IMR-90 (cell line): ENCODE measurements at regions not wholly inside any gene's neighbourhood (a gene's known extent, or its start where the extent isn't known, plus 50 kb on each side); places are given as distances from the start of the nearest gene placed in this dataset.

Source experiments
- ATAC-seq: fragments of 200-7000 bp; cut with Tn5 transposase; 2 replicates; pipeline ENCODE4 v1.9.1; 2020; ENCODE audit warnings: low read depth, mild to moderate bottlenecking, moderate library complexity
- BruUV-seq: library from RNA; stranded (reverse); fragments of 400-500 nt; replicated peaks from 2 replicates; lab custom pipeline; 2021; lab: Mats Ljungman, UMichigan
- CTCF ChIA-PET: fragments of 300-600 bp; formaldehyde crosslinking; extraction: SDS; loops from one replicate; lab custom pipeline; 2021; ENCODE audit warnings: antibody characterized with exemption; lab: Yijun Ruan, JAX
- POLR2A ChIA-PET: fragments of 300-600 bp; sonication (Branson Sonifier 250); formaldehyde crosslinking; loops from one replicate; lab custom pipeline; 2022; ENCODE audit warnings: antibody characterized with exemption; ENCODE audit not compliant: unreplicated experiment; lab: Charles Lee
- DNase-seq: peaks from one replicate; pipeline ENCODE4 v3.0.0; 2013
- H2AFZ ChIP-seq: replicated peaks from 2 replicates; pipeline ENCODE3; 2013; ENCODE audit warnings: low read length, mild to moderate bottlenecking; ENCODE audit not compliant: poor library complexity
- H2AK5ac ChIP-seq: 2 replicates; pipeline ENCODE4 v1.6.1; 2013; ENCODE audit warnings: low read depth, low read length, inconsistent platforms
- H2AK9ac ChIP-seq: replicated peaks from 2 replicates; pipeline ENCODE3; 2013; ENCODE audit warnings: mild to moderate bottlenecking, low read depth, low read length, moderate library complexity; ENCODE audit not compliant: poor library complexity
- H2BK120ac ChIP-seq: 2 replicates; pipeline ENCODE4 v1.6.1; 2013; ENCODE audit warnings: low read depth, low read length, inconsistent platforms
- H2BK15ac ChIP-seq: 3 replicates; pipeline ENCODE4 v1.6.1; 2013; ENCODE audit warnings: low read depth, low read length, inconsistent platforms
- H2BK20ac ChIP-seq: 2 replicates; pipeline ENCODE4 v1.6.1; 2013; ENCODE audit warnings: low read depth, mild to moderate bottlenecking, inconsistent platforms, low read length, moderate library complexity
- H2BK5ac ChIP-seq: 2 replicates; pipeline ENCODE4 v1.6.1; 2013; ENCODE audit warnings: mild to moderate bottlenecking, low read depth, low read length, inconsistent platforms; ENCODE audit not compliant: poor library complexity, severe bottlenecking
- H3K14ac ChIP-seq: replicated peaks from 2 replicates; pipeline ENCODE4 v1.6.1; 2013; ENCODE audit warnings: low read depth, low read length, inconsistent platforms
- H3K18ac ChIP-seq: 2 replicates; pipeline ENCODE4 v1.6.1; 2013; ENCODE audit warnings: low read depth, low read length, control low read depth
- H3K23ac ChIP-seq: 2 replicates; pipeline ENCODE4 v1.6.1; 2013; ENCODE audit warnings: low read depth, low read length, inconsistent platforms
- H3K27ac ChIP-seq: 2 replicates; pipeline ENCODE4 v1.5.1; 2013; ENCODE audit warnings: mild to moderate bottlenecking, control low read depth, low read length; ENCODE audit not compliant: insufficient read depth
- H3K27me3 ChIP-seq: 2 replicates; pipeline ENCODE4 v1.6.1; 2013; ENCODE audit warnings: low read length; ENCODE audit not compliant: control insufficient read depth, insufficient read depth
- H3K36me3 ChIP-seq: 2 replicates; pipeline ENCODE4 v1.6.1; 2013; ENCODE audit warnings: low read length, mixed read lengths; ENCODE audit not compliant: control insufficient read depth, insufficient read depth
- H3K4ac ChIP-seq: 2 replicates; pipeline ENCODE4 v1.6.1; 2013; ENCODE audit warnings: low read depth, low read length, inconsistent platforms
- H3K4me1 ChIP-seq: 2 replicates; pipeline ENCODE4 v1.6.1; 2013; ENCODE audit warnings: low read length, mixed read lengths; ENCODE audit not compliant: control insufficient read depth, insufficient read depth
- H3K4me2 ChIP-seq: 2 replicates; pipeline ENCODE4 v1.6.1; 2013; ENCODE audit warnings: low read depth, mild to moderate bottlenecking, control low read depth, low read length, moderate library complexity
- H3K4me3 ChIP-seq: 2 replicates; pipeline ENCODE4 v1.5.1; 2013; ENCODE audit warnings: low read depth, mild to moderate bottlenecking, control low read depth, low read length, moderate library complexity; ENCODE audit not compliant: insufficient read depth
- H3K56ac ChIP-seq: 2 replicates; pipeline ENCODE4 v1.6.1; 2013; ENCODE audit warnings: low read length, inconsistent platforms; ENCODE audit not compliant: insufficient read depth; ENCODE audit errors: extremely low read depth
- H3K79me1 ChIP-seq, 2 experiments: 2 replicates each; pipeline ENCODE4 v1.6.1; 2013; ENCODE audit warnings: low read length in 2 of 2, inconsistent platforms in 1 of 2, low read depth in 1 of 2
- H3K9ac ChIP-seq: 2 replicates; pipeline ENCODE4 v1.6.1; 2013; ENCODE audit warnings: low read depth, low read length, control low read depth
- H3K9me1 ChIP-seq: 2 replicates; pipeline ENCODE4 v1.6.1; 2013; ENCODE audit warnings: low read length, inconsistent platforms; ENCODE audit not compliant: insufficient read depth
- H3K9me3 ChIP-seq: 2 replicates; pipeline ENCODE4 v1.6.1; 2013; ENCODE audit warnings: low read length; ENCODE audit not compliant: control insufficient read depth, insufficient read depth
- H4K20me1 ChIP-seq: 2 replicates; pipeline ENCODE4 v1.6.1; 2013; ENCODE audit warnings: low read length, inconsistent platforms; ENCODE audit not compliant: insufficient read depth
- H4K5ac ChIP-seq: 2 replicates; pipeline ENCODE4 v1.6.1; 2013; ENCODE audit warnings: mild to moderate bottlenecking, low read depth, low read length, control low read depth
- H4K8ac ChIP-seq, 2 experiments: 2 replicates each; pipeline ENCODE4 v1.6.1; 2013; ENCODE audit warnings: low read depth in 2 of 2, low read length in 2 of 2, control low read depth in 1 of 2, inconsistent platforms in 1 of 2
- H4K91ac ChIP-seq: 2 replicates; pipeline ENCODE4 v1.6.1; 2013; ENCODE audit warnings: low read depth, low read length, inconsistent platforms; ENCODE audit not compliant: insufficient read depth
- CEBPB ChIP-seq: IDR thresholded peaks from 2 replicates; pipeline ENCODE4 v1.6.1; 2012; ENCODE audit warnings: low read depth, low read length, improper control_type of control experiment
- CHD1 ChIP-seq: IDR thresholded peaks from 2 replicates; pipeline ENCODE4 v1.6.1; 2012; ENCODE audit warnings: low read depth, low read length, improper control_type of control experiment
- MAZ ChIP-seq: IDR thresholded peaks from 2 replicates; pipeline ENCODE4 v1.6.1; 2012; ENCODE audit warnings: low read depth, mild to moderate bottlenecking, low read length, improper control_type of control experiment, moderate library complexity, borderline replicate concordance
- MXI1 ChIP-seq: IDR thresholded peaks from 2 replicates; pipeline ENCODE4 v1.6.1; 2012; ENCODE audit warnings: low read depth, mild to moderate bottlenecking, low read length, moderate library complexity, borderline replicate concordance
- NFE2L2 ChIP-seq: fragments of 150-350 bp; IDR thresholded peaks from 2 replicates; pipeline ENCODE4 v1.6.1; 2016; ENCODE audit warnings: low read depth, mild to moderate bottlenecking, low read length
- POLR2A ChIP-seq: IDR thresholded peaks from 2 replicates; pipeline ENCODE4 v1.6.1; 2012; ENCODE audit warnings: mild to moderate bottlenecking, low read depth, low read length
- RAD21 ChIP-seq: IDR thresholded peaks from 2 replicates; pipeline ENCODE4 v1.6.1; 2012; ENCODE audit warnings: low read length, improper control_type of control experiment
- RFX5 ChIP-seq: IDR thresholded peaks from 2 replicates; pipeline ENCODE4 v1.8.0; 2012; ENCODE audit warnings: low read depth, mild to moderate bottlenecking, low read length, moderate library complexity
- WGBS, 2 experiments: methylation state at CpG; one replicate each; pipeline versions ENCODE4 v1.1.5 to v1.1.7; 2013; ENCODE audit warnings: missing lambda C conversion rate in 2 of 2; ENCODE audit not compliant: insufficient read length in 1 of 2; ENCODE audit errors: extremely low coverage in 2 of 2; 5-methylcytosine and 5-hydroxymethylcytosine counted together
- dilution Hi-C: fragments of 300-500 bp; cut with HindIII; formaldehyde crosslinking; loops from one replicate; pipeline ENCODE4 v1.14.3; 2018; ENCODE audit warnings: low sequenced_read_pairs; ENCODE audit not compliant: unreplicated experiment
- in situ Hi-C: fragments of 300-500 bp; cut with MboI; formaldehyde crosslinking; loops from 3 replicates; pipeline ENCODE4 v1.14.3; 2019; ENCODE audit warnings: low sequenced_read_pairs, inconsistent platforms, mixed read lengths
- intact Hi-C: fragments of 100-400 bp; cut with micrococcal nuclease; formaldehyde crosslinking; loops from 2 replicates; pipeline ENCODE4 v1.10.0; 2022

- dilution Hi-C loops: no loop called here
- H3K9me3 ChIP-seq: peaks cover 2% of the 10 kb centered on the region
- no peak for ATAC-seq
- 20% methylated on average over 1 of the region's 3 CpGs; no CpG with 5 or more reads in 1 of the 2 experiments for WGBS, 2 experiments
- no peaks in the 10 kb centered on the region for H3K9me1 ChIP-seq
- in situ Hi-C loops: no loop called here
- BruUV-seq: no TSS peak
- no peak overlapping the region for H4K91ac ChIP-seq
- H3K4me2 ChIP-seq: no peak overlapping the region
- no peak overlapping the region for H3K9ac ChIP-seq
- no peaks in the 10 kb centered on the region for H3K27me3 ChIP-seq
- no peak overlapping the region for H4K8ac ChIP-seq
- no peaks in the 10 kb centered on the region for H3K79me1 ChIP-seq
- intact Hi-C loops: no loop called here
- no peaks in the 10 kb centered on the region for H3K36me3 ChIP-seq
- H2AFZ ChIP-seq: no peak overlapping the region
- CTCF ChIA-PET: no interaction called here
- no peak overlapping the region for H3K27ac ChIP-seq
- no peak overlapping the region for H2BK120ac ChIP-seq
- H3K4me3 ChIP-seq: no peak overlapping the region
- H3K14ac ChIP-seq: no peak overlapping the region
- H2AK9ac ChIP-seq: no peak overlapping the region
- POLR2A ChIA-PET: no interaction called here
- H3K4ac ChIP-seq: no peak overlapping the region
- H2AK5ac ChIP-seq: no peak overlapping the region
- H3K56ac ChIP-seq: no peak overlapping the region
- H2BK15ac ChIP-seq: no peak overlapping the region
- no peak for DNase-seq
- H2BK20ac ChIP-seq: no peak overlapping the region
- no peak overlapping the region for H3K18ac ChIP-seq
- TF ChIP-seq NFE2L2: no peak
- TF ChIP-seq MAZ: no peak
- no peak for TF ChIP-seq POLR2A
- no peak for TF ChIP-seq MXI1
- no peak for TF ChIP-seq RFX5
- TF ChIP-seq RAD21: no peak
- TF ChIP-seq CHD1: no peak
- no peak for TF ChIP-seq CEBPB
- H4K20me1 ChIP-seq: no peaks in the 10 kb centered on the region
- no peak overlapping the region for H4K5ac ChIP-seq
- H3K23ac ChIP-seq: no peak overlapping the region
- no peak overlapping the region for H2BK5ac ChIP-seq
- H3K4me1 ChIP-seq: no peaks in the 10 kb centered on the region
Observed at GRCh38 chr5:86143837-86144236, 473.9 kb upstream of the COX7C start.
